LNCaP clone FGC (cell line): ENCODE measurements at regions not wholly inside any gene's neighbourhood (a gene's known extent, or its start where the extent isn't known, plus 50 kb on each side); places are given as distances from the start of the nearest gene placed in this dataset.

Experiments used
- DNase-seq: peaks from one replicate; pipeline ENCODE4 v3.0.0-alpha.2; 2011; ENCODE audit warnings: low read depth
- H3K4me3 ChIP-seq: 2 replicates; pipeline ENCODE4 v1.5.1; 2011; ENCODE audit warnings: mild to moderate bottlenecking, low read depth, low read length, control low read depth
- CTCF ChIP-seq: IDR thresholded peaks from 2 replicates; pipeline ENCODE4 v1.5.1; 2012; ENCODE audit warnings: mild to moderate bottlenecking; ENCODE audit not compliant: control insufficient read depth, insufficient read depth; ENCODE audit errors: extremely low read depth

- no peak for TF ChIP-seq CTCF
- no peak for DNase-seq
- no peak overlapping the region for H3K4me3 ChIP-seq
Observed at GRCh38 chr12:124706363-124706762, 139.0 kb upstream of the NCOR2 start.

- TF ChIP-seq CTCF = no peak
- H3K4me3 ChIP-seq = no peak overlapping the region
- DNase-seq = no peak
Observed at GRCh38 chr12:124705545-124706138, 138.2 kb upstream of the NCOR2 start.

- no peak for TF ChIP-seq CTCF
- no peak overlapping the region for H3K4me3 ChIP-seq
- DNase-seq = no peak
Observed at GRCh38 chr12:124704619-124705018, 137.2 kb upstream of the NCOR2 start.

GRCh38 chr12:124703856-124704255 lies 136.4 kb upstream of the NCOR2 start:
- TF ChIP-seq CTCF = no peak
- H3K4me3 ChIP-seq = no peak overlapping the region
- no peak for DNase-seq

GRCh38 chr12:124702736-124703135 lies 135.3 kb upstream of the NCOR2 start:
- no peak for TF ChIP-seq CTCF
- no peak overlapping the region for H3K4me3 ChIP-seq
- DNase-seq = no peak

GRCh38 chr12:124700810-124701592 lies 133.6 kb upstream of the NCOR2 start:
- no peak overlapping the region for H3K4me3 ChIP-seq

More at GRCh38 chr12:124700810-124701592, 133.6 kb upstream of the NCOR2 start:
- TF ChIP-seq CTCF = no peak
- no peak for DNase-seq
